ENCODE measurements at regions not wholly inside any gene's neighbourhood (a gene's known extent, or its start where the extent isn't known, plus 50 kb on each side); places are given as distances from the start of the nearest gene placed in this dataset.
"Not testable (repeated sequence)": the region's sequence is repeated elsewhere in the genome, so short reads cannot be mapped to it uniquely, and the experiment has no call there.

DNA sequence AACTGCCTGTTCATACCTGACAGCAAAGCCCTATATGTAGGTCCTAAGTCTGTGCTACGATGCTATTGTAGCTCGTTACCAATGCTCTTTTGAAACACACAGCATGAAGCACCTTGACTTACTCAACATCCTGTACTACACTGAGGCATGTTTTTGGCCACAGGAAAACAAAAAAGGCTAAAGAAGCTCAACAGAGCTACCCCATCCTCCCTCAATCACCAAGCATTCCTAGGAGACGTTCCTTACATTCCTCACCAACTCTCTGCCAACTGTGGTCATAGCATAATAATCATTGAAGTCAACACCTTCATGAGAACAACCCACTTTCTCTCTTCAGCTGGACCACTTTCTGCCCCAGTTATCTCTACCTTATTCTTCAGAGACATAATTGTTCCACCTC lies 73.7 kb upstream of the SLC25A43 start (continued):
- TF ChIP-seq CEBPB (IDR thresholded peaks at IDR 0.05): no peak
- no peak for TF ChIP-seq KDM5A (IDR thresholded peaks at IDR 0.05)
- no peak for TF ChIP-seq JUNB (IDR thresholded peaks at IDR 0.05)
- TF ChIP-seq ATOH8 (CRISPR knock-in tag; IDR thresholded peaks at IDR 0.05; ENCODE audit: low read depth): no peak

DNA sequence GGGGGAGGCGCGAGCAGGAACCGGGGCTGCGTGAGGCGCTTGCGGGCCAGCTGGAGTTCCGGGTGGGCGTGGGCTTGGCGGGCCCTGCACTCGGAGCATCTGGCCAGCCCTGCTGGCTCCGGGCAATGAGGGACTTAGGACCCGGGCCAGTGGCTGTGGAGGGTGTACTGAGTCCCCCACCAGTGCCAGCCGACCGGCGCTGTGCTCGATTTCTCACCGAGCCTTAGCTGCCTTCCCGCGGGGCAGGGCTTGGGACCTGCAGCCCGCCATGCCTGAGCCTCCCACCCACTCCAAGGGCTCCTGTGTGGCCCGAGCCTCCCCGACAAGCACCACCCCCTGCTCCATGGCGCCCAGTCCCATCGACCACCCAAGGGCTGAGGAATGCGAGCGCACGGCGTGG lies 67.3 kb upstream of the SLC25A43 start:
- H3K4me3 ChIP-seq; H3K27ac ChIP-seq; H3K4me1 ChIP-seq; FAIRE-seq; CTCF ChIA-PET; ATAC-seq; POLR2A ChIA-PET; H3K4me2 ChIP-seq; H3K9me3 ChIP-seq; DNase-seq (ENCODE audit: low read depth in 1 of 2, low spot score in 1 of 2): not testable (repeated sequence)
- 86% methylated on average over 17 of the region's 28 CpGs for WGBS (ENCODE audit: missing lambda C conversion rate)

- DNase-seq (ENCODE audit: low read depth in 1 of 2, low spot score in 1 of 2); H3K27ac ChIP-seq; FAIRE-seq; H3K9me3 ChIP-seq; H3K4me2 ChIP-seq; H3K4me3 ChIP-seq; POLR2A ChIA-PET; ATAC-seq; CTCF ChIA-PET; H3K4me1 ChIP-seq: not testable (repeated sequence)
- 70% methylated on average over 7 of the region's 24 CpGs for WGBS (ENCODE audit: missing lambda C conversion rate)
Observed at GRCh38 chrX:119332855-119333720, 66.0 kb upstream of the SLC25A43 start.

DNA sequence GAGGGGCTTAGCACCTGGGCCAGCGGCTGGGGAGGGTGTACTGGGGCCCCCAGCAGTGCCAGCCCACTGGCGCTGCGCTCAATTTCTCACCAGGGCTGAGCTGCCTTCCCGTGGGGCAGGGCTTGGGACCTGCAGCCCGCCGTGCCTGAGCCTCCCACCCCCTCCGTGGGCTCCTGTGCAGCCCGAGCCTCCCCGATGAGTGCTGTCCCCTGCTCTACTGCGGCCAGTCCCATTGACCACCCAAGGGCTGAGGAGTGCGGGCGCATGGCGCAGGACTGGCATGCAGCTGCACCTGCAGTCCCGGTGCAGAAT lies 65.5 kb upstream of the SLC25A43 start:
- POLR2A ChIA-PET; H3K27ac ChIP-seq; DNase-seq (ENCODE audit: low read depth in 1 of 2, low spot score in 1 of 2); ATAC-seq; H3K4me3 ChIP-seq; FAIRE-seq; H3K4me1 ChIP-seq; H3K9me3 ChIP-seq; H3K4me2 ChIP-seq; CTCF ChIA-PET: not testable (repeated sequence)
- 90% methylated on average over 9 of the region's 14 CpGs for WGBS (ENCODE audit: missing lambda C conversion rate)

- POLR2A ChIA-PET; CTCF ChIA-PET; H3K4me1 ChIP-seq; ATAC-seq; H3K4me3 ChIP-seq; FAIRE-seq; H3K4me2 ChIP-seq; H3K27ac ChIP-seq; DNase-seq (ENCODE audit: low read depth in 1 of 2, low spot score in 1 of 2); H3K9me3 ChIP-seq: not testable (repeated sequence)
- 74% methylated on average over 20 of the region's 20 CpGs for WGBS (ENCODE audit: missing lambda C conversion rate)
Observed at GRCh38 chrX:119334468-119335050, 64.6 kb upstream of the SLC25A43 start.

DNA sequence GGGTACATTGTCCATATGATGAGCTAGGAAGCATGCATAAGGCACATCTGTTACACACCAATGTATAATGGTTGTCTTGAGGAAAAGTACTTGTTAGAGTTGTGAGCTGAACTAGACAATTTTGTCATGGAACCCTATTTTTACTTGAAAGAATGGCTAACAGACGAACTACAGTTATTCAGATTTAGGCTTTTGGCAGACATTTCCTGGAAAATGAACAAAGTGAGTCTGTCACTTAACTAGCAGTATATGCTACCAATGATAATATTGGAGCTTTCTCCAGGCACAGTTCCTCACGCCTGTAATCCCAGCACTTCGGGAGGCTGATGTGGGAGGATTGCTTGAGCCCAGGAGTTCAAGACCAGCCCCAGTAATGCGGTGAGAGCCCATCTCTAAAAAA lies 61.9 kb upstream of the SLC25A43 start:
- DNase-seq (ENCODE audit: low read depth in 1 of 2, low spot score in 1 of 2) (no peak), ATAC-seq (no peak), FAIRE-seq (no peak)
- no peak overlapping the region for H3K27ac ChIP-seq
- H3K4me1 ChIP-seq: no peaks in the 10 kb centered on the region
- ChIA-PET CTCF (no interaction called here), POLR2A (no interaction called here)
- H3K4me3 ChIP-seq: no peak overlapping the region
- 41% methylated on average over 4 of the region's 4 CpGs for WGBS (ENCODE audit: missing lambda C conversion rate)
- no peak overlapping the region for H3K4me2 ChIP-seq
- no peaks in the 10 kb centered on the region; the same call in 2 of the 3 replicates for H3K9me3 ChIP-seq
- no peak for TF ChIP-seq GATA3 (IDR thresholded peaks at IDR 0.05; ENCODE audit: borderline replicate concordance)
- TF ChIP-seq FOSL2 (IDR thresholded peaks at IDR 0.05): no peak
- TF ChIP-seq FOSL2 (CRISPR knock-in tag; IDR thresholded peaks at IDR 0.05): no peak
- TF ChIP-seq ZC3H11A (IDR thresholded peaks at IDR 0.05): no peak
- no peak for TF ChIP-seq HMGXB4 (CRISPR knock-in tag; IDR thresholded peaks at IDR 0.05; ENCODE audit: borderline replicate concordance)
- TF ChIP-seq RAD21 (conservative IDR thresholded peaks at IDR 0.05 in 1 of 2, IDR thresholded peaks at IDR 0.05 in 1 of 2): no peak
- TF ChIP-seq CBX8 (IDR thresholded peaks at IDR 0.05): no peak
- TF ChIP-seq EP300 (IDR thresholded peaks at IDR 0.05): no peak
- no peak for TF ChIP-seq BHLHE40 (IDR thresholded peaks at IDR 0.05; ENCODE audit: low read depth, low read length)
- TF ChIP-seq JUN (IDR thresholded peaks at IDR 0.05): no peak
- no peak for TF ChIP-seq SMC3 (IDR thresholded peaks at IDR 0.05)
- no peak for TF ChIP-seq NR3C1 (IDR thresholded peaks at IDR 0.05)
- TF ChIP-seq CHD2 (IDR thresholded peaks at IDR 0.05; ENCODE audit: low read length, partially characterized antibody): no peak
- TF ChIP-seq POLR2AphosphoS2 (conservative IDR thresholded peaks at IDR 0.05; ENCODE audit: low read length): no peak
- no peak for TF ChIP-seq JUNB (IDR thresholded peaks at IDR 0.05)
- no peak for TF ChIP-seq HOXB5 (CRISPR knock-in tag; IDR thresholded peaks at IDR 0.05)
- no peak for TF ChIP-seq ESRRA (IDR thresholded peaks at IDR 0.05; ENCODE audit: borderline replicate concordance, low read length)
- no peak for TF ChIP-seq POLR2A (IDR thresholded peaks at IDR 0.05; ENCODE audit: low read length)
- no peak for TF ChIP-seq RARB (CRISPR knock-in tag; IDR thresholded peaks at IDR 0.05)

Measured in A549 (cell line).